ENCODE measurements at regions not wholly inside any gene's neighbourhood (a gene's known extent, or its start where the extent isn't known, plus 50 kb on each side); places are given as distances from the start of the nearest gene placed in this dataset.

GRCh38 chr6:91562955-91563354, 976.1 kb upstream of the MAP3K7 start:
- H3K36me3 ChIP-seq, result no peaks in the 10 kb centered on the region
- no peaks in the 10 kb centered on the region for H3K4me1 ChIP-seq
- H3K27me3 ChIP-seq, result no peaks in the 10 kb centered on the region
- H3K4me3 ChIP-seq, result no peak overlapping the region
- no peak for DNase-seq (ENCODE audit: extremely low spot score in 2 of 2)
- intact Hi-C loops (cut with DNase I), result no loop called here
- TF ChIP-seq, protein P1, sequence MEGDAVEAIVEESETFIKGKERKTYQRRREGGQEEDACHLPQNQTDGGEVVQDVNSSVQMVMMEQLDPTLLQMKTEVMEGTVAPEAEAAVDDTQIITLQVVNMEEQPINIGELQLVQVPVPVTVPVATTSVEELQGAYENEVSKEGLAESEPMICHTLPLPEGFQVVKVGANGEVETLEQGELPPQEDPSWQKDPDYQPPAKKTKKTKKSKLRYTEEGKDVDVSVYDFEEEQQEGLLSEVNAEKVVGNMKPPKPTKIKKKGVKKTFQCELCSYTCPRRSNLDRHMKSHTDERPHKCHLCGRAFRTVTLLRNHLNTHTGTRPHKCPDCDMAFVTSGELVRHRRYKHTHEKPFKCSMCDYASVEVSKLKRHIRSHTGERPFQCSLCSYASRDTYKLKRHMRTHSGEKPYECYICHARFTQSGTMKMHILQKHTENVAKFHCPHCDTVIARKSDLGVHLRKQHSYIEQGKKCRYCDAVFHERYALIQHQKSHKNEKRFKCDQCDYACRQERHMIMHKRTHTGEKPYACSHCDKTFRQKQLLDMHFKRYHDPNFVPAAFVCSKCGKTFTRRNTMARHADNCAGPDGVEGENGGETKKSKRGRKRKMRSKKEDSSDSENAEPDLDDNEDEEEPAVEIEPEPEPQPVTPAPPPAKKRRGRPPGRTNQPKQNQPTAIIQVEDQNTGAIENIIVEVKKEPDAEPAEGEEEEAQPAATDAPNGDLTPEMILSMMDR (IDR thresholded peaks at IDR 0.05), result no peak
- no peak for TF ChIP-seq POLR2AphosphoS5 (IDR thresholded peaks at IDR 0.05; ENCODE audit: insufficient read depth in 1 of 2, low read depth in 1 of 2)
- TF ChIP-seq POLR2A (IDR thresholded peaks at IDR 0.05), result no peak
- H3K27ac ChIP-seq, result no peak overlapping the region
- no peaks in the 10 kb centered on the region for H3K9me3 ChIP-seq

DNA sequence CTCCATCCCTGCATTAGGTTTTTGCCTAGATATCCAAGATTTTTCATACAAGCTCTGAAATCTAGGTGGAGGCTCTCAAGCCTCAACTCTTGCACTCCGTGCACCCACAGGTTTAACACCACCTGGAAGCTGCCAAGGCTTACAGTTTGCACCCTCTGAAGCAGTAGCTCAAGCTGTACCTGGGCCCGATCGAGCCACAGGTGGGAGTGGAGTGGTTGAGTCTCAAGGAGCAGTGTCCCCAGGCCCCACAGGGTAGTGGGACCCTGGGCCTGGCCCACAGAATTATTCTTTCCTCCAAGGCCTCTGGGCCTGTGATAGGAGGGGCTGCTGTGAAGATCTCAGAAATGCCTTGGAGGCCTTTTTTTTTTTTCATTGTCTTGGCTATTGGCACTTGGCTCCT, 973.5 kb upstream of the MAP3K7 start:
- H3K27me3 ChIP-seq, result no peaks in the 10 kb centered on the region
- H3K36me3 ChIP-seq, result no peaks in the 10 kb centered on the region
- TF ChIP-seq POLR2A (IDR thresholded peaks at IDR 0.05) (no peak), POLR2AphosphoS5 (IDR thresholded peaks at IDR 0.05; ENCODE audit: insufficient read depth in 1 of 2, low read depth in 1 of 2) (no peak)
- H3K9me3 ChIP-seq, result no peaks in the 10 kb centered on the region
- no peak for DNase-seq (ENCODE audit: extremely low spot score in 2 of 2)
- H3K4me1 ChIP-seq, result no peaks in the 10 kb centered on the region
- intact Hi-C loops (cut with DNase I), result no loop called here
- H3K4me3 ChIP-seq, result no peak overlapping the region
- H3K27ac ChIP-seq, result no peak overlapping the region

- intact Hi-C loops (cut with DNase I), result no loop called here
- TF ChIP-seq POLR2AphosphoS5 (IDR thresholded peaks at IDR 0.05; ENCODE audit: insufficient read depth in 1 of 2, low read depth in 1 of 2), result no peak
- no peak for TF ChIP-seq POLR2A (IDR thresholded peaks at IDR 0.05)
- TF ChIP-seq, protein P1 (IDR thresholded peaks at IDR 0.05), result no peak
- no peaks in the 10 kb centered on the region for H3K4me1 ChIP-seq
Observed at GRCh38 chr6:91540902-91541301, 954.0 kb upstream of the MAP3K7 start.

DNA sequence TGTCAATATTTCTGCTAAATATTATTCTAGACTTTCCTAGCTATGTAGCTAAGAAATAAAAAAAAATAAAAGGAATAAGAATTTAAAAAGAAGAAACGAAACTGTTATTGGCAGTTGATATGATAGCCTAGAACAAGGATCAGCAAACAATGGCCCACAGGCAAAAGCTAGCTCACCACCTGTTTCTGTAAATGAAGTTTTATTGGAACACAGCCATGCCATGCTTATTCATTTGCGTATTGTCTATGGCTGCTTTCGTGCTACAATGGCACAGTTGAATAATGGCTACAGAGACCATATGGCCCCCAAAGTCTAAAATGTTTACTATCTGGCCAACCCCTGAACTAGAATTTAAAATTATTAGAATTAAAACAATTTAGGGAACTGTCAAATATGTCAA, 952.6 kb upstream of the MAP3K7 start:
- intact Hi-C loops (cut with DNase I), result no loop called here

More at GRCh38 chr6:91540902-91541301, 954.0 kb upstream of the MAP3K7 start:
- H3K27ac ChIP-seq, result no peak overlapping the region
- no peaks in the 10 kb centered on the region for H3K27me3 ChIP-seq
- no peaks in the 10 kb centered on the region for H3K9me3 ChIP-seq
- no peaks in the 10 kb centered on the region for H3K36me3 ChIP-seq
- no peak overlapping the region for H3K4me3 ChIP-seq
- no peak for DNase-seq (ENCODE audit: extremely low spot score in 2 of 2)

GRCh38 chr6:91538622-91539021, 951.8 kb upstream of the MAP3K7 start:
- TF ChIP-seq, protein P1 (IDR thresholded peaks at IDR 0.05), result no peak
- Histone ChIP-seq H3K4me1 (no peaks in the 10 kb centered on the region), H3K27me3 (no peaks in the 10 kb centered on the region), H3K27ac (no peak overlapping the region), H3K4me3 (no peak overlapping the region), H3K36me3 (no peaks in the 10 kb centered on the region), H3K9me3 (no peaks in the 10 kb centered on the region)
- intact Hi-C loops (cut with DNase I), result no loop called here
- DNase-seq (ENCODE audit: extremely low spot score in 2 of 2), result no peak

More for the DNA sequence above, 952.6 kb upstream of the MAP3K7 start:
- H3K27me3 ChIP-seq, result no peaks in the 10 kb centered on the region
- no peak for TF ChIP-seq POLR2A (IDR thresholded peaks at IDR 0.05)
- TF ChIP-seq POLR2AphosphoS5 (IDR thresholded peaks at IDR 0.05; ENCODE audit: insufficient read depth in 1 of 2, low read depth in 1 of 2), result no peak
- TF ChIP-seq, protein P1 (IDR thresholded peaks at IDR 0.05), result no peak
- no peaks in the 10 kb centered on the region for H3K4me1 ChIP-seq
- no peaks in the 10 kb centered on the region for H3K36me3 ChIP-seq
- H3K4me3 ChIP-seq, result no peak overlapping the region
- H3K27ac ChIP-seq, result no peak overlapping the region
- DNase-seq (ENCODE audit: extremely low spot score in 2 of 2), result no peak
- H3K9me3 ChIP-seq, result no peaks in the 10 kb centered on the region

DNA sequence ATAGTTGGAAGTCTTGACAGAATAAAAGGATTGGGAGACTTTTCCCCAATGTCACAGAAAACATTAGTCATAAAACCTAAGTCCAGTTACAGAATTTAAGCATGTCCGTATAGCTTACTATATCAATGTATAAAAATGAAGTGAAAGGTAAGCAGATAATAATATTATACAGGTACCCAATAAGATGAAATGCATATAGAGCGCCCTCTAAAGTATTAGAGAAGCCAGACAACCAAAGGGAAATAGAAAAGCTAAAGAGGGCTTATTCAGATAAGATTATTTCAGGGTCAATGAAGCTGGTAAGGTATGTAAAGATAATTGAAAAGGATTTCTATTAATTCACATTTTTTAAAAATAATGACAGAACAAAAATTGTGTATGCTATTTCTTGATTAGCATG, 947.7 kb upstream of the MAP3K7 start:
- TF ChIP-seq, protein P1 (IDR thresholded peaks at IDR 0.05), result no peak
- no peak for TF ChIP-seq POLR2A (IDR thresholded peaks at IDR 0.05)
- no peak for TF ChIP-seq POLR2AphosphoS5 (IDR thresholded peaks at IDR 0.05; ENCODE audit: insufficient read depth in 1 of 2, low read depth in 1 of 2)
- intact Hi-C loops (cut with DNase I), result no loop called here
- no peaks in the 10 kb centered on the region for H3K36me3 ChIP-seq
- no peak overlapping the region for H3K4me3 ChIP-seq
- H3K9me3 ChIP-seq, result no peaks in the 10 kb centered on the region
- no peaks in the 10 kb centered on the region for H3K27me3 ChIP-seq
- DNase-seq (ENCODE audit: extremely low spot score in 2 of 2), result no peak
- no peak overlapping the region for H3K27ac ChIP-seq
- no peaks in the 10 kb centered on the region for H3K4me1 ChIP-seq
